HG02763 (cell line): ENCODE measurements at regions not wholly inside any gene's neighbourhood (a gene's known extent, or its start where the extent isn't known, plus 50 kb on each side); places are given as distances from the start of the nearest gene placed in this dataset.

Experiments used
- ATAC-seq: cut with Tn5 transposase; IDR thresholded peaks from one replicate; pipeline ENCODE4 v1.9.1; 2021; ENCODE audit warnings: mild to moderate bottlenecking, moderate library complexity; ENCODE audit not compliant: unreplicated experiment

DNA sequence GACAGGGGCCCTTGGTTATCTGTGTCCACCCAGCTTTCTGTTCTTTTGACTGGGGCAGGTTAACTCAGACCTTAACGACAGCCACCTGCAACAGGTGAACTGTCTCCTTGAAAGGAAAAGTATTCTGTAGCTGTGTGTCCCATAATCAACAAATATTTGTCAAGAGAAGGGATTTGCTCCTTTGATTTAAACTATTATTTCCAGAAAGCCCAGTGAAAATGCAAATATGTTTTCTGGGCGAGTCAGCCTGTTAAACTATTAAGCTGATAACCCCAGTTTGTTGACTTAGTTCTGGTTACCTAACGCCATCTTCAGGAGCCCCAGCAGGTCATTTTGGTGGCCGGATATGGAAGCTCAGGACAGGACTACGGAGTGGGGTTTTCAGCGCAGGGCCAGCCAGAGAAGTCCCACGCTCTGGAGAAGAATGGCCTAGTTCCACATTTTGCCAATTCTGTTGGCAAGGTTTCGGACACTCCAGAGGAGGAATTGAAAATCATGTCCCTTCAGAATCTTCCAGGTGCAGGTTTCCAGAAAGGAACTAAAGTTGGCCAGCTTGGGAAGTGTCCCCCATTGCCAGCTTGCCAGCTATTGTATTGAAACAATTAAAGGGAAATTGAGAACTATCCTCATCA, 54.5 kb downstream of the ADRA2A start:
- ATAC-seq: no peak

GRCh38 chr10:111137007-111137406, 60.2 kb downstream of the ADRA2A start:
- ATAC-seq: no peak

GRCh38 chr10:111137587-111137986, 60.8 kb downstream of the ADRA2A start:
- ATAC-seq: no peak

GRCh38 chr10:111138544-111138943, 61.7 kb downstream of the ADRA2A start:
- no peak for ATAC-seq

GRCh38 chr10:111139567-111139966, 62.7 kb downstream of the ADRA2A start:
- ATAC-seq: no peak

- no peak for ATAC-seq
Measured at GRCh38 chr10:111142092-111142768, 65.4 kb downstream of the ADRA2A start.

DNA sequence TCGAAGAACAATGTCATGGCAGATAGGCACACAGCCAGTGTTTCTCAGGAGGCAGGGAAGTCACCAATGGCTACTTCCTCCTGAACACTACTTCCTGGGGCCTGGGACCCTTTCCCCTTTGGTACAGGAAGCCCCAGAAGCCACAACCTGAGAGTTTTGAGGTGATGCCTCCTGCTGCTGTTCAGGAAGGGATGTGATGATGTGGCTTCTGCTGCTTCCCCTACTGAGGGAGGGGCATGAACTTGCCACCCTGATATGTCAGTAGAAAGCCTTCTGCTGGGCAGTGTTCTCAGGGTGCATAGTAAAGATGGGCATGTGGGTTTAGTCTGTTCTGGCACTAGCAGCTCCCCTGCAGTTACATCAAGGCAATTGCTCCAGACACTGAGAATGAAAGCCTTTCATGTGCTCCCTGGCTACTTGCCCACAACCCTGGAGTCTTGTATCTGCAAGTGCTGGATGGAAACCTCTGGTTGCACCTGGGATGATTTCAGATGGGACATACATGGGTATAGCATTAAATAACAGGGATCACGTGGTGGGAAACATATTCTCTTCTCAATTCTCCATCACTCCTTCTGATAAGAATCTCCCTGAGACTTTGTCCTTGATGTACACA, 69.3 kb downstream of the ADRA2A start:
- no peak for ATAC-seq

DNA sequence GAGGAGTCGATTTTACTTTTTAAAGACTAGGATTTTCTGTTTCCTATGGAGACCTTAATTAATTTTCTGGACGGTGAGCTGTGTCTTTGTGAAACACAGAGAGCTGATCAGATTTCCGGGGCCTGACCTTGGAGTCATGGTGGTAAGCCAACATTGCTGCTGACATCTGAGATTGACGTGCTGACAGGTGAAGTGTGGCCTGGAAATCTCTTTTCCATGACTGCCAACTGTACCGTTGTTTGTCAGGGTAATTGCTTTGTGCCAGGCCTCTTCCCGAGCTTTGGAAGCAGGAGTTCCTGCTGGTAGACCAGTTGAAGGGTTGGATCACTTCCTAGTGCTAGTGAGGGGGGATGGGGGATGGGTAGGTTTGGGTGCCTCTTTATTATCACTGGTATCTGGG, 71.2 kb downstream of the ADRA2A start:
- no peak for ATAC-seq

- no peak for ATAC-seq
Measured at GRCh38 chr10:111148440-111148839, 71.6 kb downstream of the ADRA2A start.

DNA sequence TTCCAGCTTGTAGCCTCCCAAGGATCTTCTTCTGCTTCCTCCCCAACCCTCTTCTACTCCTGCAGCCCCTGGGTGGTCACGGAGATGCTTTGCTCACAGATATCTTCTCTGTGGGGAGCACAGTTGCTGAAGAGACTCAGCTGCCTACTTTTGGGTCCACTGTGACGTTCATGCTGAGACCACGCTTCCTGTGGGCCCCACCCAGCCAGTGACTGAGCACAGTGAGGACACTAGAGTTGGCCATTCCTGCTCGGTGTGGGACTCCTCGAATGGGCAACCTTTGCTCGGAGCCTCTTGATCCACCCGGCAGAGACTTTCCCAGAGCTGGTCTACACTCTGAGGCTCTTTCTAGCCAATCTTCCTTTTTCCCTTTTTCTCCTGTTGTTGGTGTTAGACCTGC, 73.9 kb downstream of the ADRA2A start:
- no peak for ATAC-seq

DNA sequence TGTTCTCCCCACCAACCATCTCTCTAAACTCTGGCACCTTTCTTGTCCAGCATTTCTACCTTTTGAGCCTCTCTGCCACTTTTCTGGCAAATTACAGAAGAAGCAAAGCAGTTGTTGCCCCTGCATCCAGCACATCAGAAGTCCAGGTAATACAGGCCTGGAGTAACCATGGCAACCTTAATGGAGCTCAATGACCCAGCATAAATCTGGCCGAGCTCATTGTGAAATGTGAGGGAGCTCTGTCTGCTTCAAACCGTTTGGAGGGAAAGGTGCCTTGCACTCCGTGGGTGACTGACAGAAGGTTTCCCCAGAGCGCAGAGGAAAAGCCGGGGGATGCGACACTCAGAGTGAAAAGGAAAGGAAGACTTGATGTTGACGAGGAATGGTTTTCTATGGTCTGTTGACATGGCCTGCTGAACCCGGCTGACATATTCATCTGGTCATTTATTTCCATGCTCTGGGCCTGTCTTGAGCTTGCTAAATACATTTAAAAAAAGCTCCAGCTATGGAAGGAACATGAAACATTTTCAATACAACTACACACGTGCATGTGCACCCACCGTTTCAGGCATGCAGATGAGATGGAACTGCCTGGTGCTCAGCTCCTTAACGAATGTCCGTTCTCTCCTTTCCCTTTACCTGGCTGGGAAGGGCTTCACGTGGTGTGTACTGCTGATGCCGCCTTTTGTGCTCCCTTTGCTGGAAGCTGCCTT, 74.9 kb downstream of the ADRA2A start:
- no peak for ATAC-seq

DNA sequence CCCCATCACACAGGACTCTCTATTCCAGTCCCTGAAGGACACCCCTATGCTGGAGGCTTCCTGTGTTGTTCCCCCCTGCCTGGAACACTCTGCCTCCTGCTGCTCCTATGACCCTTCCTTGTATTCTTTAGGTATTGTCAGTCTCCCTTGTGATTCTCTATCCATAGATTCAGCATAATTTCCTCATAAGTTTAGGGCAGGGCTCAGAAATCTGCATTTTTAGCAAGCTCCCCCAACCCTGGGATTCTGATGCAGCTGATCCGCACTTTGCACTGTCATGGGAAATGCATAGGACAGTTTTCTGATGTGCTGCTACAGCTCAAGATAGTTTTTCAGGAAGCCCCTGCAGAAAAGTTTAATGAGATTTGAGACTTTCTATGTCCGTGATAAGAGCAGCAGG, 79.9 kb downstream of the ADRA2A start:
- ATAC-seq: no peak

- no peak for ATAC-seq
Measured at GRCh38 chr10:111158595-111158994, 81.8 kb downstream of the ADRA2A start.

DNA sequence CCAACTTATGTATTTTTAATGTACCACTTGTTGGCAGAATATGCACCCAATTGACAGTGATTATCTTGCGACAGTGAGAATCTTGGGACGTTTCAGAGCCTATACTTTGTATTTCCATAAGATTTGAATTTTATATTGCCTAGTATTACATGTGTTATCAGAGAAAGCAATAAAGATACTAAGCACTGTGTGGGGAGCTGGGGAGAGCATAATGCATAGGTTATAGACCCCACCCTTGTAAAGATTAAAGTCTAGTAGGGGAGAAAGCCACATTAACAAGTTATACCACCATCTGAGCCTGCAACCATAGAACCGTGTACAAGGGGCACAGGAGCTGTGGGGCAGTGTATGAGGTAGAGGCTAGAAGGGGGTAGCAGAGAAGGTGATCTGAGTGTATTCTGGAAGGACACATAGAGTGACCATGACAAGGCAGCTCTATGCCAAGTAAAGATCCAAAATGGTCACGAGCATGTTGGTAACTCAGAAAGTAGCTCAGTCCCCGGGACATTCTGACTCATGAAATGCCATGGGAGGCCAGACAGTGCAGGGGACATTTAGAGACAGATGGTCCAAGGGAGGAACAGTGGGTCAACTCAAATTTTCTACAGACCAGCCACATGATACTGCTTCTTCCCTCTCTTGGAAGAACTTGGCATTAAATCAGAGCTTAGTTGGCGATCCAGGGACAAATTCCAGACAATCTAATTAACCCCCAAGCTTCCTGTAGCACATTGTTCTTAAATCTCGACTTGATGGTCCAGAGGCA, 84.5 kb downstream of the ADRA2A start:
- ATAC-seq: no peak

DNA sequence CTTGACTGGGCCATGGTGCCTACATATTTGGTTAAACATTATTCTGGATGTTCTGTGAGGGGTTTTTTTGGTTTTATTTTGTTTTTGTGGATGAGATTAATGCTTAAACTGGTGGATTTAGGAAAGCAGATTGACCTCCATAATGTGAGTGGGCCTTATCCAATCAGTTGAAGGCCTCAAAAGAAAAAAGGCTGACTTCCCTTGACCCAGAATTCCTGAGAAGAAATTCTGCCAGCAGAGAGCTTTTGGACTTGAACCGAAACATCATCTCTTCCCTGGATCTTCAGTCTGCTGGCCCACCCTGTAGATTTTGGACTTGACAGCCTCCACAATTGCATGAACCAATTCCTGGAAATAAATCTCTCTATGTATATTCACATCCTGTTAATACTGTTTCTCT, 94.4 kb downstream of the ADRA2A start:
- ATAC-seq: no peak

GRCh38 chr10:111175787-111176186, 99.0 kb downstream of the ADRA2A start:
- no peak for ATAC-seq

GRCh38 chr10:111177379-111177778, 100.5 kb downstream of the ADRA2A start:
- no peak for ATAC-seq

GRCh38 chr10:111179514-111179913, 102.7 kb downstream of the ADRA2A start:
- ATAC-seq: no peak

GRCh38 chr10:111186358-111186757, 109.5 kb downstream of the ADRA2A start:
- no peak for ATAC-seq

GRCh38 chr10:111187096-111187495, 110.3 kb downstream of the ADRA2A start:
- no peak for ATAC-seq

DNA sequence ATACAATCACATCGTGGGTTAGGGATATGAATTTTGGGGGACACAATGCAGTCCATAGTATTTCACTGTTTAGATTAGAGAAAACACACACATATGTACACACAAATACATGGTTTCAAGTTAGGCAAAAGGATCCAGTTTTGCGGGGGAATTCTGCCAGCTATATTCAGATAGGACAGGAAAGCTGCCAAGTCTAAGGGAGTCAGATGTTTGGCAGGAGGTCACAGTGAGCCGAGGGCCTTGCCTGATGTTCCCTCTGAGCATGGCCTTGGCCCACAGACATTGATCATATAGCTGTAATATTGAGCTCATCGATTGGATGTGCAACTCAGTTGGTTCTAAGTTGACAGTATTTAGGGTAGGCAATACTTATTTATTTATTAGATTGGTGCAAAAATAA, 122.8 kb downstream of the ADRA2A start:
- no peak for ATAC-seq
